Testis (tissue), 2 donors: ENCODE measurements at regions not wholly inside any gene's neighbourhood (a gene's known extent, or its start where the extent isn't known, plus 50 kb on each side); places are given as distances from the start of the nearest gene placed in this dataset.

Source experiments
- DNase-seq: peaks from one replicate; pipeline ENCODE4 v3.0.0-alpha.2; 2019
- H3K27ac ChIP-seq, 2 donors: fragments of 200-600 bp; sonication (generic); one replicate each; pipeline ENCODE4 v1.5.1; 2019
- H3K27me3 ChIP-seq: fragments of 200-600 bp; sonication (generic); one replicate; pipeline ENCODE4 v1.5.1; 2019
- H3K36me3 ChIP-seq: fragments of 200-600 bp; sonication (generic); one replicate; pipeline ENCODE4 v1.5.1; 2017; ENCODE audit warnings: low read depth; ENCODE audit errors: missing control alignments
- H3K4me1 ChIP-seq: fragments of 200-600 bp; sonication (generic); one replicate; pipeline ENCODE4 v1.5.1; 2019
- H3K4me3 ChIP-seq, 2 donors: fragments of 200-600 bp; sonication (generic); one replicate each; pipeline ENCODE4 v1.5.1; 2017 to 2019
- H3K9me3 ChIP-seq: fragments of 200-600 bp; sonication (generic); one replicate; pipeline ENCODE4 v1.5.1; 2017
- CTCF ChIP-seq, 3 experiments: fragments of 450-650 bp in 2 of 3; fragments of 200-600 bp in 1 of 3; sonication (generic) in 1 of 3; IDR thresholded peaks; one replicate each; pipeline ENCODE4 v1.5.1; 2016 to 2019; ENCODE audit warnings: antibody characterized with exemption in 3 of 3, mild to moderate bottlenecking in 2 of 3, moderate library complexity in 1 of 3
- POLR2A ChIP-seq: fragments of 450-650 bp; IDR thresholded peaks from one replicate; pipeline ENCODE4 v1.6.1; 2017; ENCODE audit warnings: antibody characterized with exemption, mild to moderate bottlenecking, moderate library complexity
- WGBS, 2 donors: methylation state at CpG; one replicate each; pipeline ENCODE4 v1.1.5; 2018; 5-methylcytosine and 5-hydroxymethylcytosine counted together
- intact Hi-C: fragments of 100-400 bp; cut with DNase I; formaldehyde crosslinking; loops from one replicate; pipeline ENCODE4 v1.15.1; 2023; ENCODE audit warnings: low total_unique reads

- DNase-seq, result peak; percentile 0
Observed at GRCh38 chr1:29498126-29499103, 262.1 kb downstream of the PTPRU start.

GRCh38 chr1:29497395-29498125 lies 261.2 kb downstream of the PTPRU start:
- TF ChIP-seq CTCF (IDR thresholded peaks at IDR 0.05) (no peak), POLR2A (no peak)
- peak; percentile 6 for DNase-seq
- Histone ChIP-seq H3K4me1 (no peaks in the 10 kb centered on the region), H3K27ac (no peak overlapping the region), H3K36me3 (no peaks in the 10 kb centered on the region), H3K27me3 (no peaks in the 10 kb centered on the region), H3K4me3 (no peak overlapping the region), H3K9me3 (no peaks in the 10 kb centered on the region)
- intact Hi-C loops, result no loop called here
- WGBS, 2 donors, result 93 to 94% methylated on average over 6 to 10 of the region's 10 CpGs

More at GRCh38 chr1:29498126-29499103, 262.1 kb downstream of the PTPRU start:
- no peak overlapping the region for H3K4me3 ChIP-seq
- TF ChIP-seq CTCF (IDR thresholded peaks at IDR 0.05), result no peak
- no peak for TF ChIP-seq POLR2A
- H3K4me1 ChIP-seq, result no peaks in the 10 kb centered on the region
- no peaks in the 10 kb centered on the region for H3K36me3 ChIP-seq
- H3K9me3 ChIP-seq, result no peaks in the 10 kb centered on the region
- no peak overlapping the region for H3K27ac ChIP-seq
- WGBS, 2 donors, result 89% methylated on average over 12 to 13 of the region's 14 CpGs
- intact Hi-C loops, result no loop called here
- H3K27me3 ChIP-seq, result no peaks in the 10 kb centered on the region

- no peak for TF ChIP-seq POLR2A
- TF ChIP-seq CTCF (IDR thresholded peaks at IDR 0.05), result no peak
- DNase-seq, result no peak
Observed at GRCh38 chr1:29496701-29497100, 260.4 kb downstream of the PTPRU start.

GRCh38 chr1:29490204-29490934 lies 254.0 kb downstream of the PTPRU start:
- TF ChIP-seq CTCF (IDR thresholded peaks at IDR 0.05), result no peak
- no peak for TF ChIP-seq POLR2A
- Histone ChIP-seq H3K4me3 (no peak overlapping the region), H3K36me3 (no peaks in the 10 kb centered on the region), H3K4me1 (no peaks in the 10 kb centered on the region), H3K9me3 (no peaks in the 10 kb centered on the region), H3K27ac (no peak overlapping the region), H3K27me3 (no peaks in the 10 kb centered on the region)
- WGBS, 2 donors, result 47 to 48% methylated on average over 8 to 11 of the region's 11 CpGs
- no peak for DNase-seq
- intact Hi-C loops, result no loop called here

More at GRCh38 chr1:29496701-29497100, 260.4 kb downstream of the PTPRU start:
- H3K4me3 ChIP-seq, result no peak overlapping the region
- H3K27me3 ChIP-seq, result no peaks in the 10 kb centered on the region
- no peaks in the 10 kb centered on the region for H3K36me3 ChIP-seq
- H3K4me1 ChIP-seq, result no peaks in the 10 kb centered on the region
- WGBS, 2 donors, result 89 to 90% methylated on average over 8 of the region's 8 CpGs
- intact Hi-C loops, result no loop called here
- H3K27ac ChIP-seq, result no peak overlapping the region
- H3K9me3 ChIP-seq, result no peaks in the 10 kb centered on the region
